ENCODE measurements at regions not wholly inside any gene's neighbourhood (a gene's known extent, or its start where the extent isn't known, plus 50 kb on each side); places are given as distances from the start of the nearest gene placed in this dataset.

DNA sequence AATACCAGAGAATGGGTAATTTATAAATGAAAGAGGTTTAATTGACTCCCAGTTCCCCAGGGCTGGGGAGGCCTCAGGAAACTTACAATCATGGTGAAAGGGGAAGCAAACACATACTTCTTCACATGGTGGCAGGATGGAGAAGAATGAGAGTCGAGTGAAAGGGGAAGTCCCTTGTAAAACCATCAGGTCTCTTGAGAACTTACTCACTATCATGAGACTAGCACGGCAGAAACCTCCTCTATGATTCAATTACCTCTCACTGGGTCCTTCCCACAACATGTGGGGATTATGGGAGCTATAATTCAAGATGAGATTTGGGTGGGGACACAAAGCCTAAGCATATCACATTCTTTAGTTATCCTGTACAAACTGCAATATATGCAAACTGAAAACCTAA lies 609.4 kb downstream of the MTRR start:
- BruUV-seq (replicated peaks), result no TSS peak
- no peaks in the 10 kb centered on the region for H3K79me2 ChIP-seq (ENCODE audit: insufficient read depth, low read length)
- intact Hi-C loops (cut with micrococcal nuclease), result no loop called here
- no peak overlapping the region for H3K9ac ChIP-seq (ENCODE audit: low read length)
- H3K4me2 ChIP-seq (ENCODE audit: low read length), result no peak overlapping the region
- RAD21 ChIA-PET (ENCODE audit: low non-redundant PET in 1 of 2, low total read pairs in 2 of 2, uncharacterized antibody in 2 of 2, unreplicated experiment in 2 of 2), result no interaction called here
- H4K20me1 ChIP-seq (ENCODE audit: insufficient read depth), result no peaks in the 10 kb centered on the region
- H3K4me3 ChIP-seq (replicated peaks in 1 of 2; ENCODE audit: low read depth in 1 of 2, low read length in 2 of 2), result no peak overlapping the region
- no peaks in the 10 kb centered on the region for H3K4me1 ChIP-seq (ENCODE audit: control insufficient read depth in 1 of 2, insufficient read depth in 2 of 2, low read length in 2 of 2)
- H3K9me3 ChIP-seq (ENCODE audit: control insufficient read depth in 1 of 2, insufficient read depth in 1 of 2, low read depth in 1 of 2, low read length in 2 of 2), result peaks cover 6 to 24% of the 10 kb centered on the region in 2 experiments; a peak in 2 of 4 replicates
- TF ChIP-seq, protein P1, sequence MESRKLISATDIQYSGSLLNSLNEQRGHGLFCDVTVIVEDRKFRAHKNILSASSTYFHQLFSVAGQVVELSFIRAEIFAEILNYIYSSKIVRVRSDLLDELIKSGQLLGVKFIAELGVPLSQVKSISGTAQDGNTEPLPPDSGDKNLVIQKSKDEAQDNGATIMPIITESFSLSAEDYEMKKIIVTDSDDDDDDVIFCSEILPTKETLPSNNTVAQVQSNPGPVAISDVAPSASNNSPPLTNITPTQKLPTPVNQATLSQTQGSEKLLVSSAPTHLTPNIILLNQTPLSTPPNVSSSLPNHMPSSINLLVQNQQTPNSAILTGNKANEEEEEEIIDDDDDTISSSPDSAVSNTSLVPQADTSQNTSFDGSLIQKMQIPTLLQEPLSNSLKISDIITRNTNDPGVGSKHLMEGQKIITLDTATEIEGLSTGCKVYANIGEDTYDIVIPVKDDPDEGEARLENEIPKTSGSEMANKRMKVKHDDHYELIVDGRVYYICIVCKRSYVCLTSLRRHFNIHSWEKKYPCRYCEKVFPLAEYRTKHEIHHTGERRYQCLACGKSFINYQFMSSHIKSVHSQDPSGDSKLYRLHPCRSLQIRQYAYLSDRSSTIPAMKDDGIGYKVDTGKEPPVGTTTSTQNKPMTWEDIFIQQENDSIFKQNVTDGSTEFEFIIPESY (IDR thresholded peaks at IDR 0.05; ENCODE audit: extremely low read depth, insufficient replicate concordance, low read length), result no peak
- no peak for TF ChIP-seq CEBPB (IDR thresholded peaks at IDR 0.05; ENCODE audit: low read depth)
- no peak for TF ChIP-seq EZH2 (IDR thresholded peaks at IDR 0.05)
- TF ChIP-seq, protein P2, sequence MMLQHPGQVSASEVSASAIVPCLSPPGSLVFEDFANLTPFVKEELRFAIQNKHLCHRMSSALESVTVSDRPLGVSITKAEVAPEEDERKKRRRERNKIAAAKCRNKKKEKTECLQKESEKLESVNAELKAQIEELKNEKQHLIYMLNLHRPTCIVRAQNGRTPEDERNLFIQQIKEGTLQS (IDR thresholded peaks at IDR 0.05), result no peak
- TF ChIP-seq FOSL1 (IDR thresholded peaks at IDR 0.05; ENCODE audit: low read depth), result no peak
- TF ChIP-seq RAD21 (IDR thresholded peaks at IDR 0.05; ENCODE audit: low read depth), result no peak
- no peak for TF ChIP-seq ZFX (IDR thresholded peaks at IDR 0.05)
- TF ChIP-seq, protein P3, sequence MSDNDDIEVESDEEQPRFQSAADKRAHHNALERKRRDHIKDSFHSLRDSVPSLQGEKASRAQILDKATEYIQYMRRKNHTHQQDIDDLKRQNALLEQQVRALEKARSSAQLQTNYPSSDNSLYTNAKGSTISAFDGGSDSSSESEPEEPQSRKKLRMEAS (IDR thresholded peaks at IDR 0.05), result no peak
- TF ChIP-seq ELF1 (IDR thresholded peaks at IDR 0.05; ENCODE audit: borderline replicate concordance, low read depth), result no peak
- no peak for TF ChIP-seq CBX3 (IDR thresholded peaks at IDR 0.05; ENCODE audit: low read depth)
- TF ChIP-seq TCF7L2 (IDR thresholded peaks at IDR 0.05; ENCODE audit: borderline replicate concordance, extremely low read depth, insufficient read depth, insufficient read length), result no peak
- no peak for TF ChIP-seq JUND (IDR thresholded peaks at IDR 0.05)
- no peak for TF ChIP-seq SRF (IDR thresholded peaks at IDR 0.05; ENCODE audit: low read depth)
- TF ChIP-seq ZNF274 (IDR thresholded peaks at IDR 0.05; ENCODE audit: low read depth, low read length), result no peak
- TF ChIP-seq POLR2A (IDR thresholded peaks at IDR 0.05; ENCODE audit: borderline replicate concordance, extremely low read depth, insufficient read depth, insufficient read length), result no peak
- no peak for TF ChIP-seq SIN3A (IDR thresholded peaks at IDR 0.05; ENCODE audit: low read depth)
- no peak for TF ChIP-seq POLR2AphosphoS5 (IDR thresholded peaks at IDR 0.05; ENCODE audit: low read depth, low read length)
- TF ChIP-seq, protein P4, sequence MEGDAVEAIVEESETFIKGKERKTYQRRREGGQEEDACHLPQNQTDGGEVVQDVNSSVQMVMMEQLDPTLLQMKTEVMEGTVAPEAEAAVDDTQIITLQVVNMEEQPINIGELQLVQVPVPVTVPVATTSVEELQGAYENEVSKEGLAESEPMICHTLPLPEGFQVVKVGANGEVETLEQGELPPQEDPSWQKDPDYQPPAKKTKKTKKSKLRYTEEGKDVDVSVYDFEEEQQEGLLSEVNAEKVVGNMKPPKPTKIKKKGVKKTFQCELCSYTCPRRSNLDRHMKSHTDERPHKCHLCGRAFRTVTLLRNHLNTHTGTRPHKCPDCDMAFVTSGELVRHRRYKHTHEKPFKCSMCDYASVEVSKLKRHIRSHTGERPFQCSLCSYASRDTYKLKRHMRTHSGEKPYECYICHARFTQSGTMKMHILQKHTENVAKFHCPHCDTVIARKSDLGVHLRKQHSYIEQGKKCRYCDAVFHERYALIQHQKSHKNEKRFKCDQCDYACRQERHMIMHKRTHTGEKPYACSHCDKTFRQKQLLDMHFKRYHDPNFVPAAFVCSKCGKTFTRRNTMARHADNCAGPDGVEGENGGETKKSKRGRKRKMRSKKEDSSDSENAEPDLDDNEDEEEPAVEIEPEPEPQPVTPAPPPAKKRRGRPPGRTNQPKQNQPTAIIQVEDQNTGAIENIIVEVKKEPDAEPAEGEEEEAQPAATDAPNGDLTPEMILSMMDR (IDR thresholded peaks at IDR 0.05 in 2 of 3, conservative IDR thresholded peaks at IDR 0.05 in 1 of 3; ENCODE audit: borderline replicate concordance in 1 of 3, insufficient read depth in 1 of 3, low read depth in 2 of 3, low read length in 2 of 3), result no peak
- TF ChIP-seq, protein P5, sequence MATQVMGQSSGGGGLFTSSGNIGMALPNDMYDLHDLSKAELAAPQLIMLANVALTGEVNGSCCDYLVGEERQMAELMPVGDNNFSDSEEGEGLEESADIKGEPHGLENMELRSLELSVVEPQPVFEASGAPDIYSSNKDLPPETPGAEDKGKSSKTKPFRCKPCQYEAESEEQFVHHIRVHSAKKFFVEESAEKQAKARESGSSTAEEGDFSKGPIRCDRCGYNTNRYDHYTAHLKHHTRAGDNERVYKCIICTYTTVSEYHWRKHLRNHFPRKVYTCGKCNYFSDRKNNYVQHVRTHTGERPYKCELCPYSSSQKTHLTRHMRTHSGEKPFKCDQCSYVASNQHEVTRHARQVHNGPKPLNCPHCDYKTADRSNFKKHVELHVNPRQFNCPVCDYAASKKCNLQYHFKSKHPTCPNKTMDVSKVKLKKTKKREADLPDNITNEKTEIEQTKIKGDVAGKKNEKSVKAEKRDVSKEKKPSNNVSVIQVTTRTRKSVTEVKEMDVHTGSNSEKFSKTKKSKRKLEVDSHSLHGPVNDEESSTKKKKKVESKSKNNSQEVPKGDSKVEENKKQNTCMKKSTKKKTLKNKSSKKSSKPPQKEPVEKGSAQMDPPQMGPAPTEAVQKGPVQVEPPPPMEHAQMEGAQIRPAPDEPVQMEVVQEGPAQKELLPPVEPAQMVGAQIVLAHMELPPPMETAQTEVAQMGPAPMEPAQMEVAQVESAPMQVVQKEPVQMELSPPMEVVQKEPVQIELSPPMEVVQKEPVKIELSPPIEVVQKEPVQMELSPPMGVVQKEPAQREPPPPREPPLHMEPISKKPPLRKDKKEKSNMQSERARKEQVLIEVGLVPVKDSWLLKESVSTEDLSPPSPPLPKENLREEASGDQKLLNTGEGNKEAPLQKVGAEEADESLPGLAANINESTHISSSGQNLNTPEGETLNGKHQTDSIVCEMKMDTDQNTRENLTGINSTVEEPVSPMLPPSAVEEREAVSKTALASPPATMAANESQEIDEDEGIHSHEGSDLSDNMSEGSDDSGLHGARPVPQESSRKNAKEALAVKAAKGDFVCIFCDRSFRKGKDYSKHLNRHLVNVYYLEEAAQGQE (IDR thresholded peaks at IDR 0.05; ENCODE audit: low read depth), result no peak
- TF ChIP-seq SP1 (IDR thresholded peaks at IDR 0.05; ENCODE audit: low read depth), result no peak
- H3K27me3 ChIP-seq (ENCODE audit: insufficient read depth, low read length), result no peaks in the 10 kb centered on the region
- CTCF ChIA-PET, result no interaction called here
- H3K27ac ChIP-seq (ENCODE audit: low read depth, low read length), result no peak overlapping the region
- H2AFZ ChIP-seq (ENCODE audit: low read depth, low read length, poor library complexity, severe bottlenecking), result no peak overlapping the region
- H3K36me3 ChIP-seq (ENCODE audit: control insufficient read depth in 1 of 2, insufficient read depth in 2 of 2, low read length in 2 of 2), result no peaks in the 10 kb centered on the region
- POLR2A ChIA-PET, result no interaction called here
- ATAC-seq (no peak), DNase-seq (ENCODE audit: low read depth, low spot score) (no peak)
- H3K9me2 ChIP-seq (ENCODE audit: insufficient read depth), result no peaks in the 10 kb centered on the region
